Right lobe of liver (tissue), 4 donors: ENCODE measurements at regions not wholly inside any gene's neighbourhood (a gene's known extent, or its start where the extent isn't known, plus 50 kb on each side); places are given as distances from the start of the nearest gene placed in this dataset.

Source experiments
- CTCF ChIP-seq, 4 donors: fragments of 200-600 bp in 3 of 4; fragments of 450-650 bp in 1 of 4; IDR thresholded peaks; one replicate each; pipeline versions ENCODE4 v1.5.1 to v1.8.0; 2016 to 2022; ENCODE audit warnings: antibody characterized with exemption in 4 of 4, mild to moderate bottlenecking in 2 of 4
- POLR2A ChIP-seq: fragments of 450-650 bp; IDR thresholded peaks from one replicate; pipeline ENCODE4 v1.6.1; 2017; ENCODE audit warnings: antibody characterized with exemption, mild to moderate bottlenecking
- donor health status: DM: no; HTN: no; CAD: no.
- donor health status: DM: no; HTN: no; CAD: no.
- donor health status: DM: no; HTN: yes; CAD: no.

GRCh38 chr7:81062755-81063154 lies 143.9 kb upstream of the SEMA3C start:
- TF ChIP-seq POLR2A = no peak
- TF ChIP-seq CTCF (IDR thresholded peaks at IDR 0.05) = no peak
